Bronchial epithelial cell (primary cell): ENCODE measurements at regions not wholly inside any gene's neighbourhood (a gene's known extent, or its start where the extent isn't known, plus 50 kb on each side); places are given as distances from the start of the nearest gene placed in this dataset.
A peak's percentile ranks its signal among the peaks of the same experiment; 100 is the strongest.

Experiments used
- DNase-seq: peaks from one replicate; pipeline ENCODE4 v3.0.0-alpha.2; 2010; ENCODE audit warnings: low read depth
- FAIRE-seq: peaks from 2 replicates; lab custom pipeline; 2011; peaks lifted over from hg19 to GRCh38; lab: Jason Lieb, UNC
- H3K27me3 ChIP-seq: 2 replicates; pipeline ENCODE4 v1.5.1; 2011; ENCODE audit warnings: low read length; ENCODE audit not compliant: control insufficient read depth, insufficient read depth
- H3K36me3 ChIP-seq: 2 replicates; pipeline ENCODE4 v1.5.1; 2011; ENCODE audit warnings: low read length; ENCODE audit not compliant: control insufficient read depth, insufficient read depth
- H3K4me3 ChIP-seq: 2 replicates; pipeline ENCODE4 v1.5.1; 2011; ENCODE audit warnings: mild to moderate bottlenecking, low read depth, low read length, control low read depth
- CTCF ChIP-seq: IDR thresholded peaks from 2 replicates; pipeline ENCODE4 v1.5.1; 2011; ENCODE audit warnings: mild to moderate bottlenecking, moderate library complexity, low read length, control low read depth, inconsistent platforms; ENCODE audit not compliant: insufficient read depth, severe bottlenecking

- no peak for TF ChIP-seq CTCF
- Histone ChIP-seq H3K27me3 (no peaks in the 10 kb centered on the region), H3K36me3 (no peaks in the 10 kb centered on the region), H3K4me3 (no peak overlapping the region)
- FAIRE-seq (no peak), DNase-seq (no peak)
These were observed 167.6 kb downstream of the TTC8 start for GRCh38 chr14:88992011-88992410.

GRCh38 chr14:88993946-88994345, 169.5 kb downstream of the TTC8 start:
- H3K27me3 ChIP-seq, result no peaks in the 10 kb centered on the region
- no peak overlapping the region for H3K4me3 ChIP-seq
- no peak for TF ChIP-seq CTCF
- no peaks in the 10 kb centered on the region for H3K36me3 ChIP-seq
- DNase-seq, result peak; percentile 90
- FAIRE-seq, result no peak

GRCh38 chr14:88995437-88996198, 171.2 kb downstream of the TTC8 start:
- Histone ChIP-seq H3K4me3 (no peak overlapping the region), H3K27me3 (no peaks in the 10 kb centered on the region), H3K36me3 (no peaks in the 10 kb centered on the region)
- no peak for TF ChIP-seq CTCF
- peak; percentile 61 for DNase-seq
- FAIRE-seq, result no peak

DNA sequence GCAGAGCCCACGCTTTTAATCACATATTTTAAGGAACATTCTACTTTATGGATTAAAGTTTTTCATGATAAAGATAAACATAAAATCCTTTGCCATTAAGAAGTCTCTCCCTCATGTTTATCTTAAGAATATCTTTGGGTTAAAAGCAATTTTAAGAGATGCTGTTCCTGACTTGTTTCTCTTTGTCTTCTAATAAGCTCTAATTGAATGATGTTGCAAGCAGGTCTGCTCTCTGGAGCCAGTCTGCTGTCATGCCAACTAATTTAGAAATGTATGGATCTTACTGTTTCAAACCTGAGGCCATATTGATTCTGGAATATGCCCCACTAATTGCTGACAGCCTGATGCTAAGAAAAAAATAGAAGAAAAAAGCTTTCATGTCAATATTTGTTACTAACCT, 173.6 kb downstream of the TTC8 start:
- no peak for TF ChIP-seq CTCF
- Histone ChIP-seq H3K36me3 (no peaks in the 10 kb centered on the region), H3K4me3 (no peak overlapping the region), H3K27me3 (no peaks in the 10 kb centered on the region)
- FAIRE-seq (no peak), DNase-seq (no peak)

- Histone ChIP-seq H3K36me3 (no peaks in the 10 kb centered on the region), H3K27me3 (no peaks in the 10 kb centered on the region), H3K4me3 (no peak overlapping the region)
- no peak for FAIRE-seq
- no peak for TF ChIP-seq CTCF
- no peak for DNase-seq
These were observed 174.7 kb downstream of the TTC8 start for GRCh38 chr14:88999137-88999536.
